ENCODE measurements at regions not wholly inside any gene's neighbourhood (a gene's known extent, or its start where the extent isn't known, plus 50 kb on each side); places are given as distances from the start of the nearest gene placed in this dataset.

- DNase-seq, result no peak
Observed at GRCh38 chr1:184284900-184285299, 101.9 kb upstream of the C1orf21 start.

- no peak for DNase-seq
Observed at GRCh38 chr1:184285401-184286087, 101.3 kb upstream of the C1orf21 start.

- peak; percentile 9 for DNase-seq
Observed at GRCh38 chr1:184287001-184287400, 99.8 kb upstream of the C1orf21 start.

- peak; percentile 49 for DNase-seq
Observed at GRCh38 chr1:184289825-184290550, 96.8 kb upstream of the C1orf21 start.

GRCh38 chr1:184291701-184292100 lies 95.1 kb upstream of the C1orf21 start:
- DNase-seq, result no peak

GRCh38 chr1:184292101-184292500 lies 94.7 kb upstream of the C1orf21 start:
- DNase-seq, result no peak

GRCh38 chr1:184294101-184294500 lies 92.7 kb upstream of the C1orf21 start:
- no peak for DNase-seq

- DNase-seq, result peak; percentile 76
Observed at GRCh38 chr1:184296466-184297243, 90.2 kb upstream of the C1orf21 start.

- peak; percentile 30 for DNase-seq
Observed at GRCh38 chr1:184297244-184297750, 89.5 kb upstream of the C1orf21 start.

GRCh38 chr1:184298440-184299405 lies 88.1 kb upstream of the C1orf21 start:
- DNase-seq, result peak; percentile 77

GRCh38 chr1:184299406-184299790 lies 87.4 kb upstream of the C1orf21 start:
- DNase-seq, result peak; percentile 38

GRCh38 chr1:184299796-184300195 lies 87.0 kb upstream of the C1orf21 start:
- no peak for DNase-seq

GRCh38 chr1:184300446-184300845 lies 86.4 kb upstream of the C1orf21 start:
- DNase-seq, result no peak

- no peak for DNase-seq
Observed at GRCh38 chr1:184301227-184301626, 85.6 kb upstream of the C1orf21 start.

GRCh38 chr1:184302346-184302745 lies 84.5 kb upstream of the C1orf21 start:
- no peak for DNase-seq

GRCh38 chr1:184310157-184310819 lies 76.5 kb upstream of the C1orf21 start:
- DNase-seq, result no peak

- no peak for DNase-seq
Observed at GRCh38 chr1:184311580-184311979, 75.2 kb upstream of the C1orf21 start.

GRCh38 chr1:184315254-184315653 lies 71.6 kb upstream of the C1orf21 start:
- DNase-seq, result no peak

- no peak for DNase-seq
Observed at GRCh38 chr1:184319879-184320278, 67.0 kb upstream of the C1orf21 start.

- DNase-seq, result no peak
Observed at GRCh38 chr1:184322253-184322652, 64.6 kb upstream of the C1orf21 start.

- DNase-seq, result no peak
Observed at GRCh38 chr1:184324972-184325371, 61.9 kb upstream of the C1orf21 start.

- no peak for DNase-seq
Observed at GRCh38 chr1:184326278-184326677, 60.6 kb upstream of the C1orf21 start.
